ENCODE measurements at regions not wholly inside any gene's neighbourhood (a gene's known extent, or its start where the extent isn't known, plus 50 kb on each side); places are given as distances from the start of the nearest gene placed in this dataset.
A peak's percentile ranks its signal among the peaks of the same experiment; 100 is the strongest.
"Not testable (repeated sequence)": the region's sequence is repeated elsewhere in the genome, so short reads cannot be mapped to it uniquely, and the experiment has no call there.

DNA sequence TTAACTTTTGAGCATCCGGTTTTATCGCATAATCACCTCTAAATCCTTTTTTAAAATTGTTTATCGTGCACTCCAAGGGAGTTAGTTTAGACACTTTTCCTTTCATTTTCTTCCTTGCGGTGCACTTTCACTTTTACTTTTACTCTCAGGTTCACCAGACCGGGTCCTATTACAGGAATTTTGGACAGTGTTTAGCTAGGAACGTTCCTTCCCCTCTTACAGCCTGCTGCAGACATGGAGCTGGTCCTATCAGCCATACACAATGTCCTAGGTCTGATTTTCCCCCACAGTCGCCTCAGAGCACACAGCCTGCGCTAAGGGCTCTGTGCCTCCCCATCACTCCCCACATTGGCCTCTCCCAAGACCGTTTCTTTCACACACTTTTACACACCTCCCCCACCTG, 103.9 kb downstream of the ALG10 start:
- intact Hi-C loops (cut with micrococcal nuclease), result no loop called here
- ChIA-PET CTCF (interaction anchor here (0.6 to 1.3 kb wide), 3 partner anchors 89 to 540 kb away, joined by 3 to 4 read pairs (median 3); no protein-coding TSS in a partner anchor), POLR2A (no interaction called here)
- Mint-ChIP-seq H3K9me3 (ENCODE audit: unreplicated experiment) (peaks cover 23% of the 10 kb centered on the region), H3K27me3 (ENCODE audit: insufficient read depth, unreplicated experiment) (no peaks in the 10 kb centered on the region), H3K4me3 (ENCODE audit: unreplicated experiment) (peak overlapping the region; percentile 31), H3K4me1 (ENCODE audit: insufficient read depth, unreplicated experiment) (peaks cover 7% of the 10 kb centered on the region), H3K27ac (ENCODE audit: low read depth, unreplicated experiment) (peak overlapping the region; percentile 24), H3K36me3 (ENCODE audit: insufficient read depth, unreplicated experiment) (no peaks in the 10 kb centered on the region)
- no TSS peak for BruUV-seq (replicated peaks)
- no peak for DNase-seq (ENCODE audit: unreplicated experiment)
- TF ChIP-seq, protein P1, sequence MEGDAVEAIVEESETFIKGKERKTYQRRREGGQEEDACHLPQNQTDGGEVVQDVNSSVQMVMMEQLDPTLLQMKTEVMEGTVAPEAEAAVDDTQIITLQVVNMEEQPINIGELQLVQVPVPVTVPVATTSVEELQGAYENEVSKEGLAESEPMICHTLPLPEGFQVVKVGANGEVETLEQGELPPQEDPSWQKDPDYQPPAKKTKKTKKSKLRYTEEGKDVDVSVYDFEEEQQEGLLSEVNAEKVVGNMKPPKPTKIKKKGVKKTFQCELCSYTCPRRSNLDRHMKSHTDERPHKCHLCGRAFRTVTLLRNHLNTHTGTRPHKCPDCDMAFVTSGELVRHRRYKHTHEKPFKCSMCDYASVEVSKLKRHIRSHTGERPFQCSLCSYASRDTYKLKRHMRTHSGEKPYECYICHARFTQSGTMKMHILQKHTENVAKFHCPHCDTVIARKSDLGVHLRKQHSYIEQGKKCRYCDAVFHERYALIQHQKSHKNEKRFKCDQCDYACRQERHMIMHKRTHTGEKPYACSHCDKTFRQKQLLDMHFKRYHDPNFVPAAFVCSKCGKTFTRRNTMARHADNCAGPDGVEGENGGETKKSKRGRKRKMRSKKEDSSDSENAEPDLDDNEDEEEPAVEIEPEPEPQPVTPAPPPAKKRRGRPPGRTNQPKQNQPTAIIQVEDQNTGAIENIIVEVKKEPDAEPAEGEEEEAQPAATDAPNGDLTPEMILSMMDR (IDR thresholded peaks at IDR 0.05; ENCODE audit: unreplicated experiment), result no peak

DNA sequence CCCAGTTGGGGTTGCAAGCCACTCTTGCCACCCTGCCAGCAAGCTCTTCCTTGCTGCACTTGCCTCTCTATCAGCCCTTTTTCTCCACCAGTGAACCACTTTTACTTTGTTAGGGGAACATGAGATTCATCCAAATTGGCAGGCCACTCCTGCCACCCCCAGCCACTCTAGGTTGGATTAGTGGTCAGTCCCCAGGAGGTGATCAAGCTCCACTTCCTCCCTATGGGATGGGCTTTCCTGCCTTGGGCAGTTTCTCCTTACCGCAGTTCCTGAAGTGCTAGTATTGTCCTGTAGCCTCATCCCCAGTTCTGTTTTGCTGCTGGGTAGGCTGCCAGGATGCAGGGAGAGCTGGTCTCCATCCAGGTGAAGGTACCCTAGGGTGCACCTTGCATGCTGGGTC, 104.5 kb downstream of the ALG10 start:
- no TSS peak for BruUV-seq (replicated peaks)
- TF ChIP-seq, protein P1 (IDR thresholded peaks at IDR 0.05; ENCODE audit: unreplicated experiment), result no peak
- CTCF ChIA-PET, result interaction anchor here (0.6 to 1.3 kb wide), 2 partner anchors 88 to 500 kb away, joined by 3 to 4 read pairs; no protein-coding TSS in a partner anchor
- Mint-ChIP-seq H3K4me3 (ENCODE audit: unreplicated experiment) (peak overlapping the region; percentile 31), H3K4me1 (ENCODE audit: insufficient read depth, unreplicated experiment) (peaks cover 7% of the 10 kb centered on the region), H3K9me3 (ENCODE audit: unreplicated experiment) (peaks cover 23% of the 10 kb centered on the region), H3K36me3 (ENCODE audit: insufficient read depth, unreplicated experiment) (no peaks in the 10 kb centered on the region), H3K27me3 (ENCODE audit: insufficient read depth, unreplicated experiment) (no peaks in the 10 kb centered on the region), H3K27ac (ENCODE audit: low read depth, unreplicated experiment) (no peak overlapping the region)
- POLR2A ChIA-PET, result no interaction called here
- DNase-seq (ENCODE audit: unreplicated experiment), result no peak
- intact Hi-C loops (cut with micrococcal nuclease), result no loop called here

DNA sequence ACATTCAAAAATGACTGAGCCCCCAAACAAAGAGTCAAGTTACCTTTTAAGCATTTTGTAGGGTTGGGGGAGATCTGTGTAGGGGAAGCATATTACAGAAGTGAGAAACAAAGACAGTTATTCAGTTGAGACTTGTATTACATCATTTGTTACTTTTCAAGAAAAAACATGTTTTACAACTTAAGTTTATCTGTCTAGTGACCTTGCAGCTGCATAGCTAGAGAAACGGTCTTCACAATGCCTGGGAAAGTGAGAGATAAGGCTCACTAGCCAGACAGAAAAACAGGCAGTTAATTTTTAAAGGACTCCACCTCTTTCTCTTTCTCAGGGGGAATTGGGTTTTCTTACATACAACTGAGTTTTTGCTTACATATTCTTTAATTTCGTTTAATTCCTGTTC, 105.1 kb downstream of the ALG10 start:
- H3K4me1 Mint-ChIP-seq (ENCODE audit: insufficient read depth, unreplicated experiment); CTCF ChIA-PET: not testable (repeated sequence)

DNA sequence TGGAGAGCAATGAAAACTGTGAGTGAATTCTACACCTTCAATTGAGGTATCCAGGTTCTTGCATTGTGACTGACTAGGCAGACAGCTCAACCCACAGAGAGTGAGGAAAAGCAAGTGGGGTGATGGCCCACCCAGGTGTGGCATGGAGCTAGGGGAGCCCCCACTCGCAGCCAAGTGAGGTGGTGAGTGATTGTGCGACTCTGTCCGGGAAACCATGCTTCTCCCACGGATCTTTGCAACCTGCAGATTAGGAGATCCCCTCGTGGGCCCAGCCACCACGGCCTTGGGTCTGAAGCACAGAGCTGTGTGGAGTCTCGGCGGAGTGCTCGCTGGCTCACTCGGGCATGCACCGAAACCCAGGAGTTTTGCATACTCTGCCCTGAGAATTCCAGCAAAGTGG, 120.1 kb downstream of the ALG10 start:
- no peaks in the 10 kb centered on the region for H3K4me1 Mint-ChIP-seq (ENCODE audit: insufficient read depth, unreplicated experiment)
- H3K27me3 Mint-ChIP-seq (ENCODE audit: insufficient read depth, unreplicated experiment), result no peaks in the 10 kb centered on the region
- ChIA-PET POLR2A (no interaction called here), CTCF (interaction anchor here (0.7 to 1.5 kb wide), 2 partner anchors 20 to 398 kb away, joined by 3 to 4 read pairs; no protein-coding TSS in a partner anchor)
- H3K27ac Mint-ChIP-seq (ENCODE audit: low read depth, unreplicated experiment), result no peak overlapping the region
- BruUV-seq (replicated peaks), result no TSS peak
- intact Hi-C loops (cut with micrococcal nuclease), result no loop called here
- TF ChIP-seq, protein P1 (IDR thresholded peaks at IDR 0.05; ENCODE audit: unreplicated experiment), result no peak
- H3K9me3 Mint-ChIP-seq (ENCODE audit: unreplicated experiment), result peaks cover 7% of the 10 kb centered on the region
- DNase-seq (ENCODE audit: unreplicated experiment), result no peak
- no peak overlapping the region for H3K4me3 Mint-ChIP-seq (ENCODE audit: unreplicated experiment)
- no peaks in the 10 kb centered on the region for H3K36me3 Mint-ChIP-seq (ENCODE audit: insufficient read depth, unreplicated experiment)

More for the DNA sequence above, 105.1 kb downstream of the ALG10 start:
- H3K9me3 Mint-ChIP-seq (ENCODE audit: unreplicated experiment), result peaks cover 23% of the 10 kb centered on the region
- H3K36me3 Mint-ChIP-seq (ENCODE audit: insufficient read depth, unreplicated experiment); POLR2A ChIA-PET; intact Hi-C loops (cut with micrococcal nuclease); DNase-seq (ENCODE audit: unreplicated experiment); BruUV-seq (replicated peaks); H3K27me3 Mint-ChIP-seq (ENCODE audit: insufficient read depth, unreplicated experiment); H3K4me3 Mint-ChIP-seq (ENCODE audit: unreplicated experiment); H3K27ac Mint-ChIP-seq (ENCODE audit: low read depth, unreplicated experiment): not testable (repeated sequence)

DNA sequence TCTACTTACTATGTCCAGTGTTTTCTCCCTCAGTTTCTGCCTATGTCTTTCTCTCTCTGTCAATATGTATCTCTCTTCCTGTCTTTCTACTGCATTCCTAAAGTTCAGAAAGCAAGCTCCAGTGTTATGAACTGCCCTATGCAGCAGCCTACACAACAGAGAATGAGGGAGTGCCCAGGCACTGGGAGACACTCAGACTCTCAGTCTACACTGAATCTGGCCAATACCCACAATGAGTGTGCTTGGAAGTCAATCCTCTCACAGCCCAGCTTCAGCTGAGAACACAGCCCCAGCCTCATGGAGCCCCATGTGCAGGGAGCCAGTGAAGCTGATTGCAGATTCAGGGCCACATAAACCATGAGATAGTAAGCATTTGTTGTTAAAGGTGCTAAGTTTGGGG, 128.7 kb downstream of the ALG10 start:
- ChIA-PET CTCF (no interaction called here), POLR2A (interaction anchor here (1.2 kb wide), 1 partner anchor 22 kb away, joined by 7 read pairs; no protein-coding TSS in a partner anchor)
- Mint-ChIP-seq H3K27ac (ENCODE audit: low read depth, unreplicated experiment) (no peak overlapping the region), H3K4me1 (ENCODE audit: insufficient read depth, unreplicated experiment) (no peaks in the 10 kb centered on the region), H3K9me3 (ENCODE audit: unreplicated experiment) (peaks cover 7% of the 10 kb centered on the region), H3K4me3 (ENCODE audit: unreplicated experiment) (no peak overlapping the region), H3K36me3 (ENCODE audit: insufficient read depth, unreplicated experiment) (no peaks in the 10 kb centered on the region), H3K27me3 (ENCODE audit: insufficient read depth, unreplicated experiment) (no peaks in the 10 kb centered on the region)
- no TSS peak for BruUV-seq (replicated peaks)
- no peak for DNase-seq (ENCODE audit: unreplicated experiment)
- intact Hi-C loops (cut with micrococcal nuclease), result no loop called here
- TF ChIP-seq, protein P1 (IDR thresholded peaks at IDR 0.05; ENCODE audit: unreplicated experiment), result no peak

Data from MCF 10A (cell line).